Fibroblast of lung (primary cell): ENCODE measurements at regions not wholly inside any gene's neighbourhood (a gene's known extent, or its start where the extent isn't known, plus 50 kb on each side); places are given as distances from the start of the nearest gene placed in this dataset.

Experiments used
- DNase-seq, 2 donors: peaks; one replicate each; pipeline versions ENCODE4 v3.0.0 to v3.0.0-alpha.2; 2010; ENCODE audit warnings: low read depth in 2 of 2
- H2AFZ ChIP-seq: 2 replicates; pipeline ENCODE4 v1.5.1; 2012; ENCODE audit warnings: low read length, control low read depth, inconsistent platforms
- H3K27ac ChIP-seq: 2 replicates; pipeline ENCODE4 v1.5.1; 2011; ENCODE audit warnings: low read length, control low read depth; ENCODE audit not compliant: insufficient read depth
- H3K27me3 ChIP-seq: 2 replicates; pipeline ENCODE4 v1.5.1; 2011; ENCODE audit warnings: mild to moderate bottlenecking, low read length; ENCODE audit not compliant: control insufficient read depth, insufficient read depth
- H3K36me3 ChIP-seq: 2 replicates; pipeline ENCODE4 v1.5.1; 2011; ENCODE audit warnings: low read length; ENCODE audit not compliant: control insufficient read depth, insufficient read depth
- H3K4me1 ChIP-seq: 2 replicates; pipeline ENCODE4 v1.5.1; 2011; ENCODE audit warnings: low read length; ENCODE audit not compliant: control insufficient read depth, insufficient read depth; ENCODE audit errors: extremely low read depth
- H3K4me2 ChIP-seq: 2 replicates; pipeline ENCODE4 v1.5.1; 2011; ENCODE audit warnings: low read length, control low read depth; ENCODE audit not compliant: insufficient read depth; ENCODE audit errors: extremely low read depth
- H3K4me3 ChIP-seq, 4 experiments: fragments of 200-600 bp in 1 of 4; sonication (generic) in 1 of 4; replicated peaks in 1 of 4; 2 replicates each; pipeline ENCODE4 v1.5.1; 2011 to 2016; ENCODE audit warnings: low read length in 4 of 4, low read depth in 3 of 4, mild to moderate bottlenecking in 3 of 4, control low read depth in 2 of 4, inconsistent platforms in 1 of 4, mixed read lengths in 1 of 4; ENCODE audit not compliant: insufficient read depth in 1 of 4; ENCODE audit errors: control extremely low read depth in 1 of 4
- H3K79me2 ChIP-seq: 2 replicates; pipeline ENCODE4 v1.5.1; 2012; ENCODE audit warnings: mild to moderate bottlenecking, low read length, inconsistent platforms; ENCODE audit not compliant: control insufficient read depth, insufficient read depth
- H3K9ac ChIP-seq: 2 replicates; pipeline ENCODE4 v1.5.1; 2011; ENCODE audit warnings: mild to moderate bottlenecking, low read length, control low read depth; ENCODE audit not compliant: insufficient read depth
- H3K9me3 ChIP-seq: 2 replicates; pipeline ENCODE4 v1.5.1; 2012; ENCODE audit warnings: low read depth, low read length; ENCODE audit not compliant: control insufficient read depth, insufficient read depth
- H4K20me1 ChIP-seq: 2 replicates; pipeline ENCODE4 v1.5.1; 2011; ENCODE audit warnings: low read length; ENCODE audit not compliant: control insufficient read depth, insufficient read depth; ENCODE audit errors: extremely low read depth
- EZH2 ChIP-seq: IDR thresholded peaks from 2 replicates; pipeline ENCODE4 v1.5.1; 2012; ENCODE audit warnings: low read length, control low read depth, mild to moderate bottlenecking; ENCODE audit errors: missing control alignments
- TF ChIP-seq, protein P1 (sequence below), 2 donors: IDR thresholded peaks in 1 of 2; conservative IDR thresholded peaks in 1 of 2; 1 replicate in 1 of 2; 2 replicates in 1 of 2; pipeline ENCODE4 v1.5.1; 2011 to 2012; ENCODE audit warnings: low read length in 2 of 2, control low read depth in 1 of 2, inconsistent platforms in 1 of 2, low read depth in 1 of 2, mild to moderate bottlenecking in 1 of 2

GRCh38 chr11:109798521-109798920, 294.7 kb upstream of the ZC3H12C start:
- H3K27ac ChIP-seq, result no peak overlapping the region
- H4K20me1 ChIP-seq, result no peaks in the 10 kb centered on the region
- DNase-seq, result peak; percentile 8 to 58
- no peaks in the 10 kb centered on the region for H3K9me3 ChIP-seq
- no peak overlapping the region for H3K4me3 ChIP-seq
- H3K4me2 ChIP-seq, result no peak overlapping the region
- no peaks in the 10 kb centered on the region for H3K27me3 ChIP-seq
- H3K4me1 ChIP-seq, result no peaks in the 10 kb centered on the region
- H3K9ac ChIP-seq, result no peak overlapping the region
- no peak overlapping the region for H2AFZ ChIP-seq
- no peaks in the 10 kb centered on the region for H3K36me3 ChIP-seq
- no peaks in the 10 kb centered on the region for H3K79me2 ChIP-seq
- TF ChIP-seq, protein P1, sequence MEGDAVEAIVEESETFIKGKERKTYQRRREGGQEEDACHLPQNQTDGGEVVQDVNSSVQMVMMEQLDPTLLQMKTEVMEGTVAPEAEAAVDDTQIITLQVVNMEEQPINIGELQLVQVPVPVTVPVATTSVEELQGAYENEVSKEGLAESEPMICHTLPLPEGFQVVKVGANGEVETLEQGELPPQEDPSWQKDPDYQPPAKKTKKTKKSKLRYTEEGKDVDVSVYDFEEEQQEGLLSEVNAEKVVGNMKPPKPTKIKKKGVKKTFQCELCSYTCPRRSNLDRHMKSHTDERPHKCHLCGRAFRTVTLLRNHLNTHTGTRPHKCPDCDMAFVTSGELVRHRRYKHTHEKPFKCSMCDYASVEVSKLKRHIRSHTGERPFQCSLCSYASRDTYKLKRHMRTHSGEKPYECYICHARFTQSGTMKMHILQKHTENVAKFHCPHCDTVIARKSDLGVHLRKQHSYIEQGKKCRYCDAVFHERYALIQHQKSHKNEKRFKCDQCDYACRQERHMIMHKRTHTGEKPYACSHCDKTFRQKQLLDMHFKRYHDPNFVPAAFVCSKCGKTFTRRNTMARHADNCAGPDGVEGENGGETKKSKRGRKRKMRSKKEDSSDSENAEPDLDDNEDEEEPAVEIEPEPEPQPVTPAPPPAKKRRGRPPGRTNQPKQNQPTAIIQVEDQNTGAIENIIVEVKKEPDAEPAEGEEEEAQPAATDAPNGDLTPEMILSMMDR (conservative IDR thresholded peaks at IDR 0.05 in 1 of 2, IDR thresholded peaks at IDR 0.05 in 1 of 2; ENCODE audit: low read depth in 1 of 2, low read length in 2 of 2), result no peak

DNA sequence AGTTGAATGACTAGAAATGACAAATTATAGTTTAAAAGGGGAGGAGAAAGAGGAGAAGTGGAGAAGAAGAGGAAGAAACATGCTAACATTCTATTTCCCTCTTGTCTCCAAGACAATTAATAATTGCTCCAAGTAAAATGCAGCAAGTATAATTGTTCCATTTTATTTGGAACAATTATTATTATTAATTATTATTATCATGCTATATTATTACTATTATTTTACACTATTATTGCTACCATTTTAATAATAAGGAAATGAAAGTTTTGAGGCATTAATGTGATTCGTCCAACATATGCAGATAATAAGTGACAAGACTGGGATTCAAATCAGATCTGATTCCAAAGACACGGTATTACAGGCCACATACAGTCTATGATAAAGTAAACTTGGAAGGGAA, 293.6 kb upstream of the ZC3H12C start:
- no peaks in the 10 kb centered on the region for H3K4me1 ChIP-seq
- no peak for DNase-seq
- no peaks in the 10 kb centered on the region for H3K36me3 ChIP-seq
- H4K20me1 ChIP-seq, result no peaks in the 10 kb centered on the region
- H2AFZ ChIP-seq, result no peak overlapping the region
- H3K27ac ChIP-seq, result no peak overlapping the region
- no peaks in the 10 kb centered on the region for H3K79me2 ChIP-seq
- H3K4me2 ChIP-seq, result no peak overlapping the region
- no peak overlapping the region for H3K4me3 ChIP-seq
- no peaks in the 10 kb centered on the region for H3K27me3 ChIP-seq
- TF ChIP-seq, protein P1 (conservative IDR thresholded peaks at IDR 0.05 in 1 of 2, IDR thresholded peaks at IDR 0.05 in 1 of 2; ENCODE audit: low read depth in 1 of 2, low read length in 2 of 2), result no peak
- no peak for TF ChIP-seq EZH2
- H3K9me3 ChIP-seq, result no peaks in the 10 kb centered on the region
- H3K9ac ChIP-seq, result no peak overlapping the region

DNA sequence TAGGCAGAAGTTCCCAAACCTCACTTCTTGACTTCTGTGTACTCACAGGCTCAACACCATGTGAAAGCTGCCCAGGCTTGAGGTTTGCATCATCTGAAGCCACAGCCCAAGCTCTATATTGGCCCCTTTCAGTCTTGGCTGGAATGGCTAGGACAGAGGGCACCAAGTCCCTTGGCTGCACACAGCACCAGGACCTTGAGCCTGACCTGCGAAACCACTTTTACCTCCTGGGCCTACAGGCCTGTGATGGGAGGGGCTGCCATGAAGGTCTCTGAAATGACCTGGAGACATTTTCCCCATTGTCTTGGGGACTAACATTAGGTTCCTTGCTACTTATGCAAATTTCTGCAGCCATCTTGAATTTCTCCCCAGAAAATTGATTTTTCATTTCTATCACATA, 288.3 kb upstream of the ZC3H12C start:
- Histone ChIP-seq H2AFZ (no peak overlapping the region), H3K4me2 (no peak overlapping the region), H3K4me3 (no peak overlapping the region), H3K36me3 (no peaks in the 10 kb centered on the region), H3K79me2 (no peaks in the 10 kb centered on the region), H3K9me3 (no peaks in the 10 kb centered on the region), H3K4me1 (no peaks in the 10 kb centered on the region), H3K27ac (no peak overlapping the region), H4K20me1 (peaks cover 2% of the 10 kb centered on the region), H3K9ac (no peak overlapping the region), H3K27me3 (no peaks in the 10 kb centered on the region)
- no peak for TF ChIP-seq EZH2
- TF ChIP-seq, protein P1 (conservative IDR thresholded peaks at IDR 0.05 in 1 of 2, IDR thresholded peaks at IDR 0.05 in 1 of 2; ENCODE audit: low read depth in 1 of 2, low read length in 2 of 2), result no peak
- no peak for DNase-seq
